H1 (cell line): ENCODE measurements at regions not wholly inside any gene's neighbourhood (a gene's known extent, or its start where the extent isn't known, plus 50 kb on each side); places are given as distances from the start of the nearest gene placed in this dataset.

Source experiments
- CTCF ChIA-PET: fragments of 300-600 bp; sonication (Branson Sonifier 250); formaldehyde crosslinking; loops from one replicate; lab custom pipeline; 2021; ENCODE audit not compliant: partially characterized antibody; lab: Charles Lee
- POLR2A ChIA-PET: fragments of 300-600 bp; sonication (Branson Sonifier 250); formaldehyde crosslinking; loops from one replicate; lab custom pipeline; 2021; ENCODE audit warnings: inconsistent platforms; ENCODE audit not compliant: partially characterized antibody; lab: Charles Lee
- DNase-seq, 2 experiments: peaks; one replicate each; pipeline versions ENCODE4 v3.0.0 to v3.0.0-alpha.2; 2010 to 2022; ENCODE audit warnings: low spot score in 2 of 2, low read depth in 1 of 2, mixed read lengths in 1 of 2
- FAIRE-seq: peaks from 2 replicates; lab custom pipeline; 2011; peaks lifted over from hg19 to GRCh38; lab: Jason Lieb, UNC
- H2AFZ ChIP-seq: 2 replicates; pipeline ENCODE4 v1.8.1; 2012; ENCODE audit warnings: low read length, inconsistent platforms
- H2AK5ac ChIP-seq: 2 replicates; pipeline ENCODE4 v1.6.1; 2013; ENCODE audit warnings: low read depth, low read length
- H2BK120ac ChIP-seq: replicated peaks from 2 replicates; pipeline ENCODE3; 2013; ENCODE audit warnings: low read depth, low read length, inconsistent platforms
- H2BK12ac ChIP-seq: 2 replicates; pipeline ENCODE4 v1.6.1; 2013; ENCODE audit warnings: low read depth, low read length
- H2BK15ac ChIP-seq: 2 replicates; pipeline ENCODE4 v1.6.1; 2013; ENCODE audit warnings: low read length
- H2BK20ac ChIP-seq: 2 replicates; pipeline ENCODE4 v1.6.1; 2013; ENCODE audit warnings: low read length
- H2BK5ac ChIP-seq: 2 replicates; pipeline ENCODE4 v1.6.1; 2013; ENCODE audit warnings: low read depth, low read length
- H3K14ac ChIP-seq: 2 replicates; pipeline ENCODE4 v1.6.1; 2013; ENCODE audit warnings: inconsistent platforms; ENCODE audit not compliant: insufficient read length
- H3K18ac ChIP-seq: 2 replicates; pipeline ENCODE4 v1.6.1; 2013; ENCODE audit warnings: low read length; ENCODE audit errors: extremely low read depth
- H3K23ac ChIP-seq: 2 replicates; pipeline ENCODE4 v1.6.1; 2013; ENCODE audit warnings: inconsistent platforms; ENCODE audit not compliant: insufficient read length
- H3K23me2 ChIP-seq: 2 replicates; pipeline ENCODE4 v1.6.1; 2013; ENCODE audit warnings: low read depth, low read length
- H3K27ac ChIP-seq: 2 replicates; pipeline ENCODE4 v1.6.1; 2011; ENCODE audit warnings: low read depth, low read length, inconsistent platforms
- H3K27me3 ChIP-seq, 4 experiments: replicated peaks in 1 of 4; 1 replicate in 1 of 4; 2 replicates in 3 of 4; pipeline versions ENCODE4 v1.6.1 to v1.8.1; 2011 to 2013; ENCODE audit warnings: low read length in 3 of 4, mild to moderate bottlenecking in 3 of 4, inconsistent platforms in 2 of 4, mixed read lengths in 2 of 4, moderate library complexity in 1 of 4; ENCODE audit not compliant: control insufficient read depth in 3 of 4, insufficient read depth in 3 of 4; ENCODE audit errors: extremely low read depth in 1 of 4
- H3K36me3 ChIP-seq, 4 experiments: 2 replicates each; pipeline versions ENCODE4 v1.6.1 to v1.8.1; 2011 to 2013; ENCODE audit warnings: mild to moderate bottlenecking in 4 of 4, low read length in 3 of 4, moderate library complexity in 2 of 4, control low read depth in 1 of 4, inconsistent platforms in 1 of 4; ENCODE audit not compliant: insufficient read depth in 4 of 4, control insufficient read depth in 2 of 4
- H3K4ac ChIP-seq: replicated peaks from 2 replicates; pipeline ENCODE3; 2013; ENCODE audit warnings: low read length, low read depth, mixed read lengths, inconsistent platforms; ENCODE audit not compliant: insufficient read length
- H3K4me1 ChIP-seq, 4 experiments: replicated peaks in 1 of 4; 1 replicate in 1 of 4; 2 replicates in 3 of 4; pipeline versions ENCODE4 v1.6.1 to v1.8.1; 2011 to 2013; ENCODE audit warnings: low read length in 3 of 4, inconsistent platforms in 2 of 4, mixed read lengths in 1 of 4; ENCODE audit not compliant: insufficient read depth in 4 of 4, control insufficient read depth in 3 of 4
- H3K4me2 ChIP-seq, 2 experiments: 2 replicates each; pipeline versions ENCODE4 v1.6.1 to v1.8.1; 2011 to 2013; ENCODE audit warnings: low read depth in 2 of 2, low read length in 2 of 2, control low read depth in 1 of 2, inconsistent platforms in 1 of 2, mild to moderate bottlenecking in 1 of 2; ENCODE audit not compliant: insufficient read depth in 1 of 2
- H3K4me3 ChIP-seq, 4 experiments: fragments of 200-600, 300-600 bp in 1 of 4; sonication (generic), shearing (Covaris generic), sonication (Bioruptor Twin) in 1 of 4; 2 replicates each; pipeline versions ENCODE4 v1.5.1 to v1.8.1; 2011 to 2016; ENCODE audit warnings: low read length in 4 of 4, low read depth in 3 of 4, control low read depth in 2 of 4, inconsistent platforms in 2 of 4, mild to moderate bottlenecking in 2 of 4, mixed read lengths in 1 of 4, moderate library complexity in 1 of 4; ENCODE audit not compliant: insufficient read depth in 2 of 4; ENCODE audit errors: extremely low read depth in 1 of 4
- H3K56ac ChIP-seq: replicated peaks from 2 replicates; pipeline ENCODE3; 2013; ENCODE audit warnings: low read depth, mild to moderate bottlenecking, mixed read lengths, low read length, inconsistent platforms; ENCODE audit not compliant: insufficient read length
- H3K79me1 ChIP-seq: 2 replicates; pipeline ENCODE4 v1.6.1; 2013; ENCODE audit warnings: low read depth, low read length, control low read depth
- H3K79me2 ChIP-seq, 2 experiments: 2 replicates each; pipeline versions ENCODE4 v1.6.1 to v1.8.1; 2012 to 2013; ENCODE audit warnings: low read length in 2 of 2, mild to moderate bottlenecking in 2 of 2, inconsistent platforms in 1 of 2; ENCODE audit not compliant: insufficient read depth in 2 of 2, control insufficient read depth in 1 of 2
- H3K9ac ChIP-seq, 4 experiments: replicated peaks in 1 of 4; 1 replicate in 1 of 4; 2 replicates in 3 of 4; pipeline versions ENCODE4 v1.6.1 to v1.8.1; 2011 to 2013; ENCODE audit warnings: low read depth in 3 of 4, low read length in 3 of 4, control low read depth in 2 of 4, mild to moderate bottlenecking in 2 of 4, moderate library complexity in 2 of 4, inconsistent platforms in 1 of 4; ENCODE audit errors: extremely low read depth in 1 of 4
- H3K9me3 ChIP-seq, 2 experiments: 2 replicates each; pipeline versions ENCODE4 v1.6.1 to v1.8.1; 2012 to 2013; ENCODE audit warnings: mild to moderate bottlenecking in 2 of 2, moderate library complexity in 2 of 2, control low read depth in 1 of 2, inconsistent platforms in 1 of 2, low read depth in 1 of 2, low read length in 1 of 2, mixed read lengths in 1 of 2; ENCODE audit not compliant: insufficient read depth in 2 of 2
- H4K20me1 ChIP-seq, 2 experiments: replicated peaks in 1 of 2; 2 replicates each; pipeline versions ENCODE3 to v1.8.1; 2011 to 2013; ENCODE audit warnings: inconsistent platforms in 2 of 2, low read length in 2 of 2, mild to moderate bottlenecking in 1 of 2; ENCODE audit not compliant: insufficient read depth in 2 of 2, control insufficient read depth in 1 of 2
- H4K5ac ChIP-seq: 2 replicates; pipeline ENCODE4 v1.6.1; 2013; ENCODE audit warnings: low read length, low read depth, mixed read lengths, inconsistent platforms; ENCODE audit not compliant: insufficient read length
- H4K8ac ChIP-seq: 2 replicates; pipeline ENCODE4 v1.8.0; 2013; ENCODE audit warnings: mild to moderate bottlenecking, moderate library complexity, low read length, inconsistent platforms; ENCODE audit not compliant: insufficient read depth; ENCODE audit errors: extremely low read depth
- H4K91ac ChIP-seq: replicated peaks from 2 replicates; pipeline ENCODE3; 2013; ENCODE audit warnings: low read length, mixed read lengths, inconsistent platforms; ENCODE audit not compliant: insufficient read length
- ASH2L ChIP-seq: fragments of 200-600, 300-600 bp; sonication (generic); IDR thresholded peaks from one replicate; pipeline ENCODE4 v1.7.1; 2017; ENCODE audit warnings: low read length
- CBX8 ChIP-seq: fragments of 300-800, 300-1000 bp; sonication (generic); IDR thresholded peaks from 2 replicates; pipeline ENCODE4 v1.7.1; 2016; ENCODE audit warnings: low read depth, low read length, borderline replicate concordance
- CEBPB ChIP-seq: IDR thresholded peaks from 2 replicates; pipeline ENCODE4 v1.6.1; 2012; ENCODE audit warnings: low read depth, low read length
- CTBP2 ChIP-seq: IDR thresholded peaks from 2 replicates; pipeline ENCODE4 v1.7.0; 2011; ENCODE audit warnings: borderline replicate concordance, mild to moderate bottlenecking, moderate library complexity, mixed read lengths, low read length; ENCODE audit not compliant: insufficient read depth, insufficient read length
- EP300 ChIP-seq, 2 experiments: IDR thresholded peaks; 1 replicate in 1 of 2; 2 replicates in 1 of 2; pipeline ENCODE4 v1.6.1; 2011 to 2012; ENCODE audit warnings: low read depth in 2 of 2, low read length in 2 of 2, mild to moderate bottlenecking in 2 of 2, borderline replicate concordance in 1 of 2, inconsistent platforms in 1 of 2, moderate library complexity in 1 of 2
- FOSL1 ChIP-seq: IDR thresholded peaks from 2 replicates; pipeline ENCODE4 v1.6.1; 2011; ENCODE audit warnings: mild to moderate bottlenecking, low read depth, low read length, moderate library complexity; ENCODE audit not compliant: insufficient read depth
- JUN ChIP-seq: IDR thresholded peaks from 2 replicates; pipeline ENCODE4 v1.6.1; 2011; ENCODE audit warnings: low read depth, mild to moderate bottlenecking, improper control_type of control experiment, low read length
- KDM5A ChIP-seq: fragments of 200-600 bp; IDR thresholded peaks from 2 replicates; pipeline ENCODE4 v1.7.1; 2012; ENCODE audit warnings: mild to moderate bottlenecking, low read length, inconsistent platforms, mixed read lengths
- PHF8 ChIP-seq: fragments of 200-600 bp; sonication (generic); conservative IDR thresholded peaks from 2 replicates; pipeline ENCODE4 v1.7.1; 2012; ENCODE audit warnings: low read depth, mild to moderate bottlenecking, inconsistent platforms, low read length, moderate library complexity
- RAD21 ChIP-seq, 2 experiments: IDR thresholded peaks in 1 of 2; conservative IDR thresholded peaks in 1 of 2; 2 replicates each; pipeline ENCODE4 v1.6.1; 2011; ENCODE audit warnings: low read depth in 2 of 2, low read length in 2 of 2, improper control_type of control experiment in 1 of 2, inconsistent platforms in 1 of 2, mild to moderate bottlenecking in 1 of 2, moderate library complexity in 1 of 2
- RBBP5 ChIP-seq: IDR thresholded peaks from 2 replicates; pipeline ENCODE4 v1.7.1; 2012; ENCODE audit warnings: low read depth, mild to moderate bottlenecking, inconsistent platforms, low read length, moderate library complexity, borderline replicate concordance
- SIRT6 ChIP-seq: IDR thresholded peaks from one replicate; pipeline ENCODE4 v1.7.1; 2012; ENCODE audit warnings: low read length, inconsistent platforms
- SP4 ChIP-seq: IDR thresholded peaks from 2 replicates; pipeline ENCODE4 v1.6.1; 2012; ENCODE audit warnings: low read length, inconsistent platforms
- TAF1 ChIP-seq: IDR thresholded peaks from 2 replicates; pipeline ENCODE4 v1.6.1; 2011; ENCODE audit warnings: mild to moderate bottlenecking, low read depth, low read length
- TBP ChIP-seq: IDR thresholded peaks from 2 replicates; pipeline ENCODE4 v1.6.1; 2011; ENCODE audit warnings: low read depth, low read length, improper control_type of control experiment
- WGBS, 2 experiments: shearing (Covaris generic) in 1 of 2; methylation state at CpG; one replicate each; pipeline versions ENCODE4 v1.1.6 to v1.1.7; 2013 to 2015; ENCODE audit warnings: low lambda C conversion rate in 2 of 2, mixed read lengths in 2 of 2, inconsistent platforms in 1 of 2, low coverage in 1 of 2, missing lambda C conversion rate in 1 of 2; ENCODE audit not compliant: insufficient replicate concordance in 2 of 2, insufficient coverage in 1 of 2, insufficient read length in 1 of 2; ENCODE audit errors: extremely low coverage in 1 of 2, missing lambda C conversion rate in 1 of 2; 5-methylcytosine and 5-hydroxymethylcytosine counted together

DNA sequence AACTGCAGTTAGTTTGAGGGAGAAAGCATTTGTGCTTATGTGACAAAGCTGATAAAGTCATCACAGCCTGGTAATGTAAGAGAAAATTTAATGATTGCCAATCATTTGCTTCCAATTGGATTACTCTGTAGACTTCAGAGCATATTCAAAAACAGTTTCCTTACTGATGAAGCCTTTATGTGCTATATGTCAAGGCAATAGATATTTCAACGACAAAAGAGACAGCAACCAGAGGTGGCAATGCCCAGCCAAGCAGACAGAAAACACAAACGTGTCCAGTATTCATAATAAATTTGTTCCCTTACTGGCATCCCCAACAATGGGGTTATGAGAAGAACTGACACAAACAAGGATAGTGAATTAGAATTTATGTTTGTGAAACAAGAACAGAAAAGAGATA lies 1840.3 kb upstream of the PCDH7 start:
- H3K9me3 ChIP-seq, result no peaks in the 10 kb centered on the region
- no peak overlapping the region for H3K56ac ChIP-seq
- H3K9ac ChIP-seq, result no peak overlapping the region
- no peaks in the 10 kb centered on the region for H3K79me1 ChIP-seq
- H2BK5ac ChIP-seq, result no peak overlapping the region
- no peak overlapping the region for H3K4me2 ChIP-seq
- no peaks in the 10 kb centered on the region; a peak in 2 of 7 replicates for H3K4me1 ChIP-seq
- ChIA-PET POLR2A (no interaction called here), CTCF (interaction anchor here (0.6 kb wide), 1 partner anchor 173 kb away, joined by 4 read pairs; no protein-coding TSS in a partner anchor)
- no peaks in the 10 kb centered on the region for H3K79me2 ChIP-seq
- H2BK20ac ChIP-seq, result no peak overlapping the region
- H2AFZ ChIP-seq, result no peak overlapping the region
- no peak overlapping the region for H3K23ac ChIP-seq
- no peak overlapping the region for H2BK120ac ChIP-seq
- H4K5ac ChIP-seq, result no peak overlapping the region
- no peaks in the 10 kb centered on the region for H3K36me3 ChIP-seq
- no peak overlapping the region for H3K14ac ChIP-seq
- DNase-seq, result no peak
- no peak overlapping the region for H4K91ac ChIP-seq
- H4K8ac ChIP-seq, result no peak overlapping the region
- H2BK12ac ChIP-seq, result no peak overlapping the region
- no peak overlapping the region for H3K27ac ChIP-seq
- H2AK5ac ChIP-seq, result no peak overlapping the region
- no peaks in the 10 kb centered on the region for H4K20me1 ChIP-seq
- no peak overlapping the region for H3K4ac ChIP-seq
- no peaks in the 10 kb centered on the region for H3K27me3 ChIP-seq
- no peaks in the 10 kb centered on the region; the same call in 1 of the 2 replicates for H3K23me2 ChIP-seq
- H3K4me3 ChIP-seq, result no peak overlapping the region
- no peak overlapping the region for H3K18ac ChIP-seq
- no peak overlapping the region for H2BK15ac ChIP-seq
- no peak for FAIRE-seq
- WGBS, 2 experiments, result 86% methylated on average over 2 of the region's 2 CpGs; no CpG with 5 or more reads in 1 of the 2 experiments
- TF ChIP-seq JUN, result no peak
- TF ChIP-seq PHF8, result no peak
- TF ChIP-seq FOSL1, result no peak
- no peak for TF ChIP-seq RAD21 (IDR thresholded peaks at IDR 0.05 in 1 of 2, conservative IDR thresholded peaks at IDR 0.05 in 1 of 2; ENCODE audit: low read depth in 2 of 2, low read length in 2 of 2)
- TF ChIP-seq TBP, result no peak
- no peak for TF ChIP-seq CEBPB
- TF ChIP-seq SIRT6, result no peak
- no peak for TF ChIP-seq CTBP2
- no peak for TF ChIP-seq SP4
- no peak for TF ChIP-seq RBBP5
- TF ChIP-seq TAF1, result no peak
- no peak for TF ChIP-seq ASH2L
- TF ChIP-seq EP300 (IDR thresholded peaks at IDR 0.05; ENCODE audit: borderline replicate concordance in 1 of 2, low read depth in 2 of 2, low read length in 2 of 2), result no peak
- TF ChIP-seq KDM5A, result no peak
- TF ChIP-seq CBX8, result no peak
